PC-3 (cell line): ENCODE measurements at regions not wholly inside any gene's neighbourhood (a gene's known extent, or its start where the extent isn't known, plus 50 kb on each side); places are given as distances from the start of the nearest gene placed in this dataset.

Experiments used
- EZH2 ChIP-seq: fragments of 300-600 bp; sonication (generic); IDR thresholded peaks from one replicate; pipeline ENCODE4 v1.6.1; 2017; ENCODE audit warnings: antibody characterized with exemption, mild to moderate bottlenecking, low read length; ENCODE audit not compliant: unreplicated experiment
- TF ChIP-seq, protein P1 (sequence below): fragments of 300-600 bp; sonication (generic); conservative IDR thresholded peaks from 2 replicates; pipeline ENCODE4 v1.5.1; 2017; ENCODE audit warnings: antibody characterized with exemption, low read depth, mild to moderate bottlenecking, low read length

DNA sequence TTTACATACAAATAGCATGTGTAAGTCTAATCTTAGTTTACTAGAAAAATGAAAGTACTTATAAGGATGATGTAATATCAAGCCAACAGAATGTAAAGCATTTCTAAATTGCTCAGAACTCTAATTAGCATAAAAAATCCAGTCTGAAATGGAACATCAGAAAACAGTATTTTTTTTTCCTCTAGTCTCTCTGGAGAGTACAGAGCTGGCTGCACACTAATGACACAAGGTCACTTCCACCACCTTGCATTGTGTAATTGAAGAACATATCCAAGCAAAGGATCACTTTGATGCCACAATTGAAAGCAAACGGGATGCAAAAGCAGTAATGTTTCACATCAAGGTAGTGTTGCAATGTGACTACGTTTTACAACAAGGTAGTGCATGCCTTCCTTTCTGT lies 548.0 kb upstream of the LUZP2 start:
- TF ChIP-seq, protein P1, sequence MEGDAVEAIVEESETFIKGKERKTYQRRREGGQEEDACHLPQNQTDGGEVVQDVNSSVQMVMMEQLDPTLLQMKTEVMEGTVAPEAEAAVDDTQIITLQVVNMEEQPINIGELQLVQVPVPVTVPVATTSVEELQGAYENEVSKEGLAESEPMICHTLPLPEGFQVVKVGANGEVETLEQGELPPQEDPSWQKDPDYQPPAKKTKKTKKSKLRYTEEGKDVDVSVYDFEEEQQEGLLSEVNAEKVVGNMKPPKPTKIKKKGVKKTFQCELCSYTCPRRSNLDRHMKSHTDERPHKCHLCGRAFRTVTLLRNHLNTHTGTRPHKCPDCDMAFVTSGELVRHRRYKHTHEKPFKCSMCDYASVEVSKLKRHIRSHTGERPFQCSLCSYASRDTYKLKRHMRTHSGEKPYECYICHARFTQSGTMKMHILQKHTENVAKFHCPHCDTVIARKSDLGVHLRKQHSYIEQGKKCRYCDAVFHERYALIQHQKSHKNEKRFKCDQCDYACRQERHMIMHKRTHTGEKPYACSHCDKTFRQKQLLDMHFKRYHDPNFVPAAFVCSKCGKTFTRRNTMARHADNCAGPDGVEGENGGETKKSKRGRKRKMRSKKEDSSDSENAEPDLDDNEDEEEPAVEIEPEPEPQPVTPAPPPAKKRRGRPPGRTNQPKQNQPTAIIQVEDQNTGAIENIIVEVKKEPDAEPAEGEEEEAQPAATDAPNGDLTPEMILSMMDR, result no peak
- TF ChIP-seq EZH2, result no peak
